Lung (tissue), 11 donors: ENCODE measurements at regions not wholly inside any gene's neighbourhood (a gene's known extent, or its start where the extent isn't known, plus 50 kb on each side); places are given as distances from the start of the nearest gene placed in this dataset.

Source experiments
- ATAC-seq: fragments of 200-7000 bp; cut with Tn5 transposase; one replicate; pipeline ENCODE4 v1.9.1; 2020; ENCODE audit warnings: moderate number of reproducible peaks; ENCODE audit not compliant: insufficient read depth, low FRiP score
- DNase-seq, 3 donors: peaks; one replicate each; pipeline ENCODE4 v3.0.0-alpha.2; 2013 to 2017
- H3K27ac ChIP-seq, 2 donors: one replicate each; pipeline ENCODE4 v1.5.1; 2013; ENCODE audit warnings: mild to moderate bottlenecking in 2 of 2, moderate library complexity in 2 of 2, control low read depth in 1 of 2, inconsistent platforms in 1 of 2, low read depth in 1 of 2, low read length in 1 of 2
- H3K27me3 ChIP-seq, 3 donors: one replicate each; pipeline ENCODE4 v1.5.1; 2013; ENCODE audit warnings: low read length in 2 of 3; ENCODE audit not compliant: control insufficient read depth in 3 of 3, insufficient read depth in 3 of 3
- H3K36me3 ChIP-seq, 4 donors: one replicate each; pipeline ENCODE4 v1.5.1; 2013; ENCODE audit warnings: low read length in 4 of 4, mild to moderate bottlenecking in 1 of 4, moderate library complexity in 1 of 4; ENCODE audit not compliant: control insufficient read depth in 4 of 4, insufficient read depth in 4 of 4
- H3K4me1 ChIP-seq, 5 donors: one replicate each; pipeline ENCODE4 v1.5.1; 2013; ENCODE audit warnings: low read length in 5 of 5, mild to moderate bottlenecking in 2 of 5, moderate library complexity in 1 of 5; ENCODE audit not compliant: control insufficient read depth in 5 of 5, insufficient read depth in 5 of 5
- H3K4me3 ChIP-seq: one replicate; pipeline ENCODE4 v1.5.1; 2013; ENCODE audit warnings: mild to moderate bottlenecking, control low read depth, moderate library complexity
- H3K9ac ChIP-seq, 2 donors: one replicate each; pipeline ENCODE4 v1.5.1; 2013; ENCODE audit warnings: low read length in 2 of 2, control low read depth in 1 of 2; ENCODE audit not compliant: insufficient read depth in 1 of 2
- H3K9me3 ChIP-seq, 4 donors: one replicate each; pipeline ENCODE4 v1.5.1; 2013; ENCODE audit warnings: low read length in 3 of 4, mild to moderate bottlenecking in 1 of 4, moderate library complexity in 1 of 4; ENCODE audit not compliant: control insufficient read depth in 4 of 4, insufficient read depth in 3 of 4
- WGBS, 2 donors: extraction: QIAGEN DNeasy Blood & Tissue Kit; methylation state at CpG; one replicate each; pipeline ENCODE4 v1.1.7; 2013; 5-methylcytosine and 5-hydroxymethylcytosine counted together
- TF ChIP-seq, protein P1 (sequence below): IDR thresholded peaks from 2 replicates; pipeline ENCODE4 v1.5.1; 2012; ENCODE audit warnings: mild to moderate bottlenecking; ENCODE audit errors: control extremely low read depth, extremely low read depth
- donor health status: control.
- donor health status: control.
- donor health status: Bipolar disorder and iron deficiency.
- donor health status: healthy.
- donor health status: DM: yes; HTN: yes; CAD: no.

DNA sequence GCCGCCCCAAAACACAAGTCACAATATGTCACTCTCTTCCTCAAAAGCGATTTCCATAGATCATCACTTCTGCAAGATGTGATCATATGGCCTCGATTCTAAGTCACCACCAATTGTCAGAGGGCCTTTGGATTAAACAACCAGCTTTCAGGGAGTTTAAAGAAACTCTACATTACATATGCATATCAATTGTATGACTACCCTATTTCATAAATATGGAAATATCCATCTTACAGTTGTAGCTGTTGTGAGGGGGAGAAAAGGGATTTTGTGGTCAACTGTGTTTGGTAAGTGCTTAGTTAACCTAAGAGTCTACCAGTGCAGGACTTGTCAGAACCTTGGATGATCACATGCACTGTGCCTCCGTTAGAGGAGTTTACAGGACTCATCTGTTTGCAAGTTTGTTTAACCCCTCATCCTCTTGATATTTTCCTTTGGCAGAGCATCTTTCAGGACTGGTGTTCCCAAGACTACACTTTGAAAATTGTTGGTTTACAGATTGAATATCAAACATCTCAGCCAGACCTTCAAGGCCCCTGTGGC is 99.9 kb downstream of the CHST1 start:
- H3K9me3 ChIP-seq: no peaks in the 10 kb centered on the region
- DNase-seq: no peak
- peaks cover 0 to 4% (median 2%) of the 10 kb centered on the region in 5 donors for H3K4me1 ChIP-seq
- 87 to 88% methylated on average over 4 of the region's 4 CpGs for WGBS, 2 donors
- H3K27ac ChIP-seq: no peak overlapping the region
- no peak overlapping the region for H3K4me3 ChIP-seq
- peaks cover 0 to 3% (median 0%) of the 10 kb centered on the region in 3 donors for H3K27me3 ChIP-seq
- no peak for ATAC-seq
- no peak overlapping the region for H3K9ac ChIP-seq
- H3K36me3 ChIP-seq: no peaks in the 10 kb centered on the region
- TF ChIP-seq, protein P1, sequence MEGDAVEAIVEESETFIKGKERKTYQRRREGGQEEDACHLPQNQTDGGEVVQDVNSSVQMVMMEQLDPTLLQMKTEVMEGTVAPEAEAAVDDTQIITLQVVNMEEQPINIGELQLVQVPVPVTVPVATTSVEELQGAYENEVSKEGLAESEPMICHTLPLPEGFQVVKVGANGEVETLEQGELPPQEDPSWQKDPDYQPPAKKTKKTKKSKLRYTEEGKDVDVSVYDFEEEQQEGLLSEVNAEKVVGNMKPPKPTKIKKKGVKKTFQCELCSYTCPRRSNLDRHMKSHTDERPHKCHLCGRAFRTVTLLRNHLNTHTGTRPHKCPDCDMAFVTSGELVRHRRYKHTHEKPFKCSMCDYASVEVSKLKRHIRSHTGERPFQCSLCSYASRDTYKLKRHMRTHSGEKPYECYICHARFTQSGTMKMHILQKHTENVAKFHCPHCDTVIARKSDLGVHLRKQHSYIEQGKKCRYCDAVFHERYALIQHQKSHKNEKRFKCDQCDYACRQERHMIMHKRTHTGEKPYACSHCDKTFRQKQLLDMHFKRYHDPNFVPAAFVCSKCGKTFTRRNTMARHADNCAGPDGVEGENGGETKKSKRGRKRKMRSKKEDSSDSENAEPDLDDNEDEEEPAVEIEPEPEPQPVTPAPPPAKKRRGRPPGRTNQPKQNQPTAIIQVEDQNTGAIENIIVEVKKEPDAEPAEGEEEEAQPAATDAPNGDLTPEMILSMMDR: no peak

DNA sequence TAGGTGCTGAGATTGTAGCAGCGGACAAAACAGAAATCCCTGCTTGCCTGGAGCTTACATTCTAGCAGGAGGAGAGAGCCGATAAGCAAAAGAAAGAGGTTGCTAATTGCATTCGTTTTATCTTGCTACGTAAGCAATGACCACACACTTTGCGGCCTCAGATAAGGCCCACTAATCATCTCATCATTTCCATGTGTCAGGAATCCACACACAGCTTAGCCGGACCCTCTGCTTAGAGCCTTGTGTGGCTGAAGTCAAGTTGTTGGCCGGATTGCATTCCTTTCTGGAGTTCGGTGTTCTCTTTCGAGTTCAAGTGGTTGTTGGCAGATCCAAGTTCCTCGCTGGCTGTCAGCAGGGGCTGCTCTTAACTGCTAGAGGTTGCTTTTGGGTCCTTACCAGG is 101.6 kb downstream of the CHST1 start:
- Histone ChIP-seq H3K9me3 (no peaks in the 10 kb centered on the region), H3K27ac (no peak overlapping the region), H3K4me3 (no peak overlapping the region), H3K27me3 (no peaks in the 10 kb centered on the region), H3K4me1 (peaks cover 0 to 9% (median 2%) of the 10 kb centered on the region in 5 donors), H3K9ac (no peak overlapping the region), H3K36me3 (no peaks in the 10 kb centered on the region)
- ATAC-seq (no peak), DNase-seq (peak; percentile 9 to 47 (median 35))
- 46 to 56% methylated on average over 10 of the region's 10 CpGs for WGBS, 2 donors
- TF ChIP-seq, protein P1: no peak

DNA sequence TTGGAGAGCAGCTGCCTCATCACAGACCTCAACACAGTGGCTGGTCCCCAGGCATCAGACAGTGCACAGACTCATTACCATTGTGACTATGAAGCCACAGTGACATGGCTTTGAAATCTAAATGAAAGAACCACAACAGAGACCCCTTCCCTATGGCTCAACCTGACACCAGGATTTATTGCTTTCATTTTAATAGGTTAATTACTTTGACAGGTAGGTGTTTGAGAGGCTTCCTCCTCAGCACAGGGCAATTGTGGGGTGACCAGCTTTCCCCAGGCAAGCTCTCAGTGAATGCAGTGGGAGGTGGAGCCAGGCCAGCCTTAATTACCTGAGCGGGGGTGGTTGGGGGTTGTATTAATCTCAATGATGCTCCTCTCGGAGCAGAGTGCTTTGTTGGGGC is 102.3 kb downstream of the CHST1 start:
- 55 to 79% methylated on average over 2 of the region's 2 CpGs for WGBS, 2 donors
- DNase-seq: no peak
- H3K4me1 ChIP-seq: peaks cover 0 to 9% (median 2%) of the 10 kb centered on the region in 5 donors
- no peak overlapping the region for H3K27ac ChIP-seq
- H3K4me3 ChIP-seq: no peak overlapping the region
- H3K9ac ChIP-seq: no peak overlapping the region
- TF ChIP-seq, protein P1: no peak
- ATAC-seq: no peak
- no peaks in the 10 kb centered on the region for H3K36me3 ChIP-seq
- no peaks in the 10 kb centered on the region for H3K9me3 ChIP-seq
- no peaks in the 10 kb centered on the region for H3K27me3 ChIP-seq

DNA sequence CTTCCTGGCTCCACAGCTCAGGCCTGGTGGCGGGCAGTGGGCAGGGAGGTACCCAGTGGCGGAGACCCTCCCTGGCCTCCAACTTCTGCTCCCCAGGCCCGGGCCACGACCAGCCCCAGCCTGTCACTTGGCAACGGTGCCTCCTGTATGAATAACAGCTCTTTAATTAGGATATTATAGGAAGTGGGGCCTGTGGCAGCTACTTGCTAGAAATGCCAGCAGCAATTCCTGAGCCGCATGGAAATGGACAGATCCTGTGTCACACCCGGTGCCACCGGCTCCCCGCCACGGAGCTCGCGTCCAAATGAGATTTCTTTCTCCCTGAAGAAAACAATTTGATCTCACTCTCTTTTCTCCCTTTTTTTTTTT is 104.5 kb downstream of the CHST1 start:
- TF ChIP-seq, protein P1: no peak
- Histone ChIP-seq H3K4me1 (peaks cover 0 to 9% (median 2%) of the 10 kb centered on the region in 5 donors), H3K27ac (no peak overlapping the region), H3K36me3 (no peaks in the 10 kb centered on the region), H3K9me3 (peaks cover 0 to 4% (median 2%) of the 10 kb centered on the region in 4 donors), H3K9ac (no peak overlapping the region), H3K4me3 (no peak overlapping the region), H3K27me3 (no peaks in the 10 kb centered on the region)
- DNase-seq (no peak), ATAC-seq (no peak)
- 64% methylated on average over 12 of the region's 12 CpGs for WGBS, 2 donors
